Rectal smooth muscle tissue (tissue), 1 donor: ENCODE measurements at regions not wholly inside any gene's neighbourhood (a gene's known extent, or its start where the extent isn't known, plus 50 kb on each side); places are given as distances from the start of the nearest gene placed in this dataset.

Experiments
- H3K27ac ChIP-seq: one replicate; pipeline ENCODE4 v1.7.0; 2013; ENCODE audit warnings: low read depth, low read length, inconsistent platforms
- H3K27me3 ChIP-seq: one replicate; pipeline ENCODE4 v1.7.0; 2013; ENCODE audit warnings: low read length; ENCODE audit not compliant: control insufficient read depth, insufficient read depth
- H3K36me3 ChIP-seq: one replicate; pipeline ENCODE4 v1.7.0; 2013; ENCODE audit warnings: low read length; ENCODE audit not compliant: control insufficient read depth, insufficient read depth
- H3K4me1 ChIP-seq: one replicate; pipeline ENCODE4 v1.7.0; 2013; ENCODE audit warnings: low read length; ENCODE audit not compliant: control insufficient read depth, insufficient read depth
- H3K4me3 ChIP-seq: one replicate; pipeline ENCODE4 v1.7.0; 2013; ENCODE audit warnings: low read length
- H3K9ac ChIP-seq: one replicate; pipeline ENCODE4 v1.7.0; 2013; ENCODE audit warnings: low read length

- Histone ChIP-seq H3K4me1 (no peaks in the 10 kb centered on the region), H3K27ac (no peak overlapping the region), H3K4me3 (no peak overlapping the region), H3K36me3 (no peaks in the 10 kb centered on the region), H3K9ac (no peak overlapping the region), H3K27me3 (no peaks in the 10 kb centered on the region)
Observed at GRCh38 chr7:16317406-16317805, 103.9 kb downstream of the CRPPA start.

- Histone ChIP-seq H3K27me3 (no peaks in the 10 kb centered on the region), H3K4me3 (no peak overlapping the region), H3K4me1 (no peaks in the 10 kb centered on the region), H3K9ac (no peak overlapping the region), H3K36me3 (no peaks in the 10 kb centered on the region), H3K27ac (no peak overlapping the region)
Observed at GRCh38 chr7:16315280-16315679, 106.1 kb downstream of the CRPPA start.

GRCh38 chr7:16309129-16309528 lies 112.2 kb downstream of the CRPPA start:
- Histone ChIP-seq H3K27ac (no peak overlapping the region), H3K27me3 (no peaks in the 10 kb centered on the region), H3K36me3 (no peaks in the 10 kb centered on the region), H3K9ac (no peak overlapping the region), H3K4me3 (no peak overlapping the region), H3K4me1 (no peaks in the 10 kb centered on the region)

GRCh38 chr7:16301291-16301690 lies 120.0 kb downstream of the CRPPA start:
- H3K4me1 ChIP-seq: no peaks in the 10 kb centered on the region
- no peak overlapping the region for H3K27ac ChIP-seq
- H3K4me3 ChIP-seq: no peak overlapping the region
- H3K27me3 ChIP-seq: no peaks in the 10 kb centered on the region
- no peak overlapping the region for H3K9ac ChIP-seq
- no peaks in the 10 kb centered on the region for H3K36me3 ChIP-seq

GRCh38 chr7:16300361-16300895 lies 120.9 kb downstream of the CRPPA start:
- no peak overlapping the region for H3K4me3 ChIP-seq
- no peak overlapping the region for H3K9ac ChIP-seq
- no peaks in the 10 kb centered on the region for H3K27me3 ChIP-seq
- H3K36me3 ChIP-seq: no peaks in the 10 kb centered on the region
- no peaks in the 10 kb centered on the region for H3K4me1 ChIP-seq
- H3K27ac ChIP-seq: no peak overlapping the region

- Histone ChIP-seq H3K4me3 (no peak overlapping the region), H3K36me3 (no peaks in the 10 kb centered on the region), H3K4me1 (no peaks in the 10 kb centered on the region), H3K27ac (no peak overlapping the region), H3K27me3 (no peaks in the 10 kb centered on the region), H3K9ac (no peak overlapping the region)
Observed at GRCh38 chr7:16299853-16300252, 121.5 kb downstream of the CRPPA start.

- Histone ChIP-seq H3K4me3 (no peak overlapping the region), H3K27me3 (no peaks in the 10 kb centered on the region), H3K36me3 (no peaks in the 10 kb centered on the region), H3K4me1 (no peaks in the 10 kb centered on the region), H3K27ac (no peak overlapping the region), H3K9ac (no peak overlapping the region)
Observed at GRCh38 chr7:16298221-16298620, 123.1 kb downstream of the CRPPA start.

- no peaks in the 10 kb centered on the region for H3K4me1 ChIP-seq
- no peaks in the 10 kb centered on the region for H3K27me3 ChIP-seq
- no peak overlapping the region for H3K4me3 ChIP-seq
- no peak overlapping the region for H3K27ac ChIP-seq
- no peaks in the 10 kb centered on the region for H3K36me3 ChIP-seq
- no peak overlapping the region for H3K9ac ChIP-seq
Observed at GRCh38 chr7:16295558-16295957, 125.8 kb downstream of the CRPPA start.

- Histone ChIP-seq H3K36me3 (no peaks in the 10 kb centered on the region), H3K4me3 (no peak overlapping the region), H3K9ac (no peak overlapping the region), H3K27me3 (no peaks in the 10 kb centered on the region), H3K4me1 (no peaks in the 10 kb centered on the region), H3K27ac (no peak overlapping the region)
Observed at GRCh38 chr7:16293669-16294425, 127.5 kb downstream of the CRPPA start.

GRCh38 chr7:16284581-16284980 lies 136.8 kb downstream of the CRPPA start:
- no peaks in the 10 kb centered on the region for H3K4me1 ChIP-seq
- no peak overlapping the region for H3K27ac ChIP-seq
- no peaks in the 10 kb centered on the region for H3K36me3 ChIP-seq
- H3K4me3 ChIP-seq: no peak overlapping the region
- H3K9ac ChIP-seq: no peak overlapping the region
- no peaks in the 10 kb centered on the region for H3K27me3 ChIP-seq

GRCh38 chr7:16278167-16278787 lies 143.1 kb downstream of the CRPPA start:
- no peak overlapping the region for H3K4me3 ChIP-seq

GRCh38 chr7:16271990-16272665 lies 149.2 kb downstream of the CRPPA start:
- H3K27me3 ChIP-seq: no peaks in the 10 kb centered on the region
- no peaks in the 10 kb centered on the region for H3K36me3 ChIP-seq
- H3K4me3 ChIP-seq: no peak overlapping the region
- H3K4me1 ChIP-seq: no peaks in the 10 kb centered on the region
- H3K27ac ChIP-seq: no peak overlapping the region
- no peak overlapping the region for H3K9ac ChIP-seq

More at GRCh38 chr7:16278167-16278787, 143.1 kb downstream of the CRPPA start:
- Histone ChIP-seq H3K27ac (no peak overlapping the region), H3K27me3 (no peaks in the 10 kb centered on the region), H3K9ac (no peak overlapping the region), H3K4me1 (no peaks in the 10 kb centered on the region), H3K36me3 (no peaks in the 10 kb centered on the region)
